T-helper 2 cell treated with Interferon-gamma antibody and Interleukin-4, amounts not matched to agents 100 ng/mL and 5 ng/mL, for 36 hours (primary cell): ENCODE measurements at regions not wholly inside any gene's neighbourhood (a gene's known extent, or its start where the extent isn't known, plus 50 kb on each side); places are given as distances from the start of the nearest gene placed in this dataset.
"Not testable (repeated sequence)": the region's sequence is repeated elsewhere in the genome, so short reads cannot be mapped to it uniquely, and the experiment has no call there.

Experiments
- intact Hi-C: fragments of 100-400 bp; cut with micrococcal nuclease; formaldehyde crosslinking; loops from one replicate; pipeline ENCODE4 v1.15.1; 2023

GRCh38 chrX:79511799-79512198 lies 144.7 kb upstream of the ITM2A start:
- intact Hi-C loops: no loop called here

GRCh38 chrX:79506001-79506400 lies 138.9 kb upstream of the ITM2A start:
- intact Hi-C loops: no loop called here

DNA sequence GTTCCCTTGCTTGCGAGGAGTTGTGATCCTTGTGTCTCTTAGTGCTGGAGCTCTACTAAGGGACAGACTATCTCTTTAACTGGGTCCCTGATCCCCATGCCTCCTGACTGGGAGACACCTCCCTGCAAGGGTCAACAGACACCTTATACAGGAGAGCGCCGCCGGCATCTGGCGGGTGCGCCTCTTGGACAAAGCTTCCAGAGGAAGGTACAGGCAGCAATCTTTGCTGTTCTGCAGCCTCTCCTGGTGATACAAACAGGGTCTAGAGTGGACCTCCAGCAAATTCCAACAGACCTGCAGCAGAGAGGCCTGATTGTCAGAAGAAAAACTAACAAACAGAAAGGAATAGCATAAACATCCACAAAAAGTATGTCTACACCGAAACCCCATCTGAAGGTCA lies 115.6 kb upstream of the ITM2A start:
- intact Hi-C loops: no loop called here

DNA sequence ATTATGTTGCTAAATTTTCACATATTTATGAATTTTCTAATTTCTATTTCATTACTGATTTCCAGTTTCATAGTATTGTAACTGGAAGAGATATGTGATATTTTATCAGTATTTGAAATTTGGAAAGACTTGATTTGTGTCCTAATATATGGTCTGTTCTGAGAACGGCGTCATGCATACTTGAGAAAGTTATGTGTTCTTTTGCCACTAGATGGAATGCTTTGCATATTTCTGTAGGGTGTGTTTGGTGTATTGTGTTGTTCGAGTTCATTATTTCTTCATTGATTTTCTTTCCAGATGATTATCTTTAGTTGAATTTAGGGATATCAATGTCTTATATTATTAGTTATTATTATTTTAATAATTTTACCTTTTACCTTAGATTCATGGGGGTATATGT lies 110.6 kb upstream of the ITM2A start:
- intact Hi-C loops: no loop called here

- intact Hi-C loops: no loop called here
Measured at GRCh38 chrX:79466636-79467035, 99.5 kb upstream of the ITM2A start.

DNA sequence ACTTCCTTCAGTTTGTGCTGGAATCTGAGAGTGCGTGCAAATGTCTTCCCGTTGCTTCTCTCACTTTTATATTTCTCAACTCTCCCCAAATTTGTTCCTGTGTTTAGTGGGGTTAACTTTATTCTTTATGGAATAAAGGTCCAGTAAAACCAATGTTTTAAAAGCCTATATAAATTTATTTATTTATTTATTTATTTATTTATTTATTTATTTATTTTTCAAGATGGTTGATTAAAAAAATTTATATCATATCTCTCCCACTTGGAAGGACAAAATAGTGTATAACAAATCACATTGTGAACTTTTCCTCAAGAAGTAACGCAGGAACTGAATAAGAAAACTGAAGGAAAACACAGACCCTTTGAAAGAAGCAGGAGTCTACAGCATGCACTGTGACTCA lies 95.3 kb upstream of the ITM2A start:
- intact Hi-C loops: no loop called here

DNA sequence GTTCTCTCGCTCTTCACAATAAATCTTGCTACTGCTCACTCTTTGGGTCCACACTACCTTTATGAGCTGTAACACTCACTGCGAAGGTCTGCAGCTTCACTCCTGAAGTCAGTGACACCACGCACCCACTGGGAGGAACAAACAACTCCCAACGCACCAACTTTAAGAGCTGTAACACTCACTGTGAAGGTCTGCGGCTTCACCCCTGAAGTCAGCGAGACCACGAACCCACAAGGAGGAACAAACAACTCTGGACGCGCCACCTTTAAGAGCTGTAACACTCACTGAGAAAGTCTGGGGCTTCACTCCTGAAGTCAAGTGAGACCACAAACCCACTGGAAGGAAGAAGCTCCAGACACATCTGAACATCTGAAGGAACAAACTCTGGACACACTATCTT lies 89.5 kb upstream of the ITM2A start:
- intact Hi-C loops: not testable (repeated sequence)

DNA sequence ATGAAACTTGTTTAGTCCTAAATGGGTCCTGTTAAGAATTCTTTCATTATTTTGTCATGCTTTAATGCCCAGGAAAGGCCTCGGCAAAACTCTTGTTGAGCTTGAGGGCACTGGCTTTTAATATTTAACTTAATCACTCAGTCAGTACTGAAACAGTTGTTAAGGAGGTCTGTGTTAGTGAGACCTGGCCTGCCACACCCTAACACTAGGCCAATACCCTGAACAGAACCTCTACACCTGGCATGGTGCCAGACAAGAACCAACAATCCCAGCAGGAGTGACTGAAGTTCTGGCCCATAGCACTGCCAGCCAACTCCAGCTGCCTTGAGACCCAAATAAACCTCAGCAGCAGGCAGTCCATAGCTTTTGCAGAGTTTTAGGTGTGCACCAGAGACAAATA lies 85.7 kb upstream of the ITM2A start:
- intact Hi-C loops: no loop called here

DNA sequence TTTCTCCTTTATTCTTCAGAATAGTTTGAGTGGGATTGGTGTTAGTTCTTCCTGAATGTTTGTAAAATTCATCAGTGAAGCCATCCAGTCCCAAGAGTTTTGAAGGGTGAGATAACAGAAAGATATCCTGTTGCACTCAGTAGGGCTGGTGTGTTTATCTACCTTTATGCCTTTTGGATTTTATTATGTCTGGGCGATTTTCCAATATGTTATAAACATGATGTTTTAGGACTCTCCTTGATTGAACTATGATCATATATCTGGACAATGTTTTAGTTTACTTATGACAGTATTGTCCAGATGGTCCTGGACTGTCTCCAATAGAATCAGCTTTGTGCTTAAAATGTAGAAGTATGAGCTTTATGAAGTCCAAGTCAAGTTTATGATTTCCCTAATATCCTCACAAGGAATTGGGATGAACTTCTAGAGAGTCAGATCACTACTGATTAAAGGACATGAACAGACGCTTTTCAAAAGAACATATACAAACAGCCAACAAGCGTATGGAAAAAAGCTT lies 77.6 kb upstream of the ITM2A start:
- intact Hi-C loops: no loop called here

GRCh38 chrX:79443121-79443520 lies 76.0 kb upstream of the ITM2A start:
- intact Hi-C loops: no loop called here

- intact Hi-C loops: no loop called here
Measured at GRCh38 chrX:79440336-79440735, 73.2 kb upstream of the ITM2A start.
